DMS79 treated with DMSO at 0.1 percent for 48 hours (cell line): ENCODE measurements at regions not wholly inside any gene's neighbourhood (a gene's known extent, or its start where the extent isn't known, plus 50 kb on each side); places are given as distances from the start of the nearest gene placed in this dataset.
"Not testable (repeated sequence)": the region's sequence is repeated elsewhere in the genome, so short reads cannot be mapped to it uniquely, and the experiment has no call there.

Source experiments
- DNase-seq: peaks from one replicate; lab custom pipeline; 2025; lab: John Stamatoyannopoulos, UW

GRCh38 chr4:137740141-137740540, 207.8 kb upstream of the PCDH18 start:
- DNase-seq = no peak

- no peak for DNase-seq
Observed at GRCh38 chr4:137739391-137739790, 207.1 kb upstream of the PCDH18 start.

GRCh38 chr4:137738375-137738990, 206.2 kb upstream of the PCDH18 start:
- no peak for DNase-seq

GRCh38 chr4:137735561-137736104, 203.3 kb upstream of the PCDH18 start:
- no peak for DNase-seq

DNA sequence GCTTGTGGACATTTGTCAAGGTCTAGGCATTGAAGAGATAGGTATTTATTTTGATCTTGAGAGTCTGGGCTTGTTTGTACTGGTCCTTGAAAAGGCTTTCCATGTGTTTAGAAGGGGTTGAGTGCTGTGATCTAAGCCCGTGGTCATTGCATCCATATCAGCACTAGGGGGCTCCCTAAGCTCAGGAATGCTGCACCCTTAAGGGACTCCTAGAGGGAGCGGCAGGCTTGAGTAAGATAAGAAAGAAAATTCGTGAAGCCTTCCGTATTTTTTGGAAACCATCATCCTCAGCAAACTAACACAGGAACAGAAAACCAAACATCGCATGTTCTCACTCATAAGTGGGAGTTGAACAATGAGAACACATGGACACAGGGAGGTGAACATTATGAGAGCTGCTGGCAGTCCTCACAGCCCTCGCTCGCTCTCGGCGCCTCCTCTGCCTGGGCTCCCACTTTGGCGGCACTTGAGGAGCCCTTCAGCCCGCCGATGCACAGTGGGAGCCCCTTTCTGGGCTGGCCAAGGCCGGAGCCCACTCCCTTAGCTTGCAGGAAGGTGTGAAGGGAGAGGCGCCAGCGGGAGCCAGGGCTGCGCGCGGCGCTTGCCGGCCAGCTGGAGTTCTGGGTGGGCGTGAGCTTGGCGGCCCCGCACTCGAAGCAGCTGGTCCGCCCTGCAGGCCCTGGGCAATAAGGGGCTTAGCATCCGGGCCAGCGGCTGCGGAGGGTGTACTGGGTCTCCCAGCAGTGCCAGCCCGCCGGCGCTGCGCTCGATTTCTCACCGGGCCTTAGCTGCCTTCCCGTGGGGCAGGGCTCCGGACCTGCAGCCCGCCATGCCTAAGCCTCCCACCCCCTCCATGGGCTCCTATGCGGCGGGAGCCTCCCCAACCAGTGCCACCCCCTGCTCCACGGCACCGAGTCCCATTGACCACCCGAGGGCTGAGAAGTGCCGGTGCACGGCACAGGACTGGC, 201.2 kb upstream of the PCDH18 start:
- not testable (repeated sequence) for DNase-seq

DNA sequence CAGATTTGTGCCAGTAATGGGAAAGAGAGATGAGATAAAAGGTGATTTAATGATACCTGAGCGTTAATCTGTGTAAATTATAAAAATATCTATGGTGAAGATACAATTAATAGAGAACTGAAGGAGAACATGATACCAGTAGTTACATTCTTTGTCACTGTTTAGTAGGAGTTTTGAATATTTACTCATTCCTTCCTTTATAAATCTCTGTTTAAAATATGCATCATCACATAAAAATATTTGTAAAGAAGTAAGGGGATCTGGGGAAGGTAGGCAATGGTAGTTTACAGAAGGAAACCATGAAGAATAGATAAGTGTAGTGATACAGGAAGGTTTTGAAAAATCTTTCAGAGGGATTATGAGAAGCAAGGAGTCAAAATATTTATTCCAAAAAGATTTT, 190.6 kb upstream of the PCDH18 start:
- no peak for DNase-seq

GRCh38 chr4:137711502-137711901, 179.2 kb upstream of the PCDH18 start:
- no peak for DNase-seq

- DNase-seq = no peak
Observed at GRCh38 chr4:137707626-137708025, 175.3 kb upstream of the PCDH18 start.

DNA sequence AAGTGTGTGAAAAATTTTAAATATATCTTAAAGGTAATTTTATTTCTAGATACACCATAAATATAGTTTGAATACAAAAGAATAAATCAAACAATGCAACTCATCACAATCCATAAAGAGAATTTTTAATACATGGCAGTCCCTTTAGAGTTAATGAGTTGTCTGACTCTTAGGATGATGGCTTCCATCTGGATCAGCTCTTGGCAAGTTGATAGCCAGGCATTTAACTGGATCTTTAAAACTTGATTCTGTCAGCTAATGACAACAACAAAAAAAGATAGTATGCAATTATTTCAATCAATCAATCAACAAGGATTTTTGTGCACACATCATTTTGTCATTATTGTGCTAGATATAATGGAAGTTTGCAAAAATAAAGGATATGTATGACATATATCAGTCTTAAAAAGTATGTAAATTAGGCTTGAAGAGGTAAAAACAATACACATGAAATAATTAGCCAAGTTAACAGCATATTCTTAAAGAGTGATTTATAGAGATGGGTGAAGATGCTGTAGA, 174.9 kb upstream of the PCDH18 start:
- no peak for DNase-seq

DNA sequence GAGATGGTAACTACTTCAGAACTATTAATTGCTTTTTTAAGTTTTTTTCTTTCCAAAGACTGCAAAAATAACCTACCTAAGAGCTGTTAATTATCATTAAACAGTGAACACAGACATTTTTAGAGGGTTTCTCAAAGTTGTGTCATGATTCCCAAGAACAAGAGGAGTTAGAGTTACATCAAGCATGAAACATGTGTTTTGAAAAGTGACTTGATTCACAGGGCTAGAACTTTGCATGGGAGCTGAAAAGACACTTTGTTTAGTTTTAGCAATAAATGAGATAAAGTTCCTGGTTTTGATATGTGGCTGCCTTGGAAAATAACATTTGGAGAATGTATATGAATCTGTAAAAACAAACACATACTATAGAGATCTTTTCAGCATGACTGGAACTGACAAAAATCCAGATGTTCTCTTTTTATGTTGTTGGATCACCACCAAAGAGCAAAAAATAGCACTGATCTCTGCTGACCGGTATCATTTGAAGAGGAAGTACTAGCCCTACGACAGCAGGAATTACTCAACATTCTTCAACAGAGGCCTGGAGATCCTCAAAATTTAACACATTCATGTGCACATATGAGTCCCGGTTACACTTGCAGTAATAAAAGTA, 173.0 kb upstream of the PCDH18 start:
- DNase-seq = no peak

- DNase-seq = no peak
Observed at GRCh38 chr4:137703195-137703594, 170.9 kb upstream of the PCDH18 start.

DNA sequence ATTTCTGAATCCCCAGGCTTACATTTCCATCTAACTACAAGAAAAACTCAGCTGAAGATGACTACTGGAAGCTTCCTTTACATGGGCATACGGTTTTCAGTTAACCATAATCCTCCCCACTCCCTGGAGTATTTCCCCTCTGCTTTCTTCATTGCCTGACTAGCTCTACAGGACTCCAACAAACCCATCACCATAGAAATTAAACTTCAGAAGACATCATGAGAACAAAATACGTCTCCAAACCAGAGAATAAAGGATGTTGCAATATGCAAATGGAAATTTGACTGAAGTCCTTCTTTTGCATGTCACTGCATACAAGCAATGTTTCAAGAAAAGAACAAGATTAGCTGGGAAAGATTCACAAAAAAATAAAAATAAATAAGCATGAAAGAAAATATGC, 170.2 kb upstream of the PCDH18 start:
- no peak for DNase-seq

DNA sequence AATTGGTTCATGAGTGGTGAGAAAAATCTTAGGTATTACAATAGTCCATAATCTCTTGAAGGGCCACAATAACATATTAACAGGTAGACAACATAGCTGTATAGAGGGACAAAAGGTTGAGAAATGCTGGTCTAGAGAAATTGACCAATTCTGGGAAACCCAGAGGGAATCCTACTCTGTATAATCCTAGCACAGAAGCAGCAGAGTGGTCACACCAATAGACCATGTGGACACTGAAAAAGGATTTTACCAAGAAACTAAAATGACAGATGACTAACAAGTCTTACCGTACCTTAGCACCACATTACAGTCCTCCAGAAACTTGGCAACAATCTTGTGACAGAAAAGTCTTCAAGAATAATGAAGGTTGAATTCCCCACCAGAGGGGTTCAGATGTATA, 169.1 kb upstream of the PCDH18 start:
- DNase-seq = no peak

GRCh38 chr4:137700751-137701150, 168.5 kb upstream of the PCDH18 start:
- DNase-seq = no peak

- DNase-seq = no peak
Observed at GRCh38 chr4:137700072-137700471, 167.8 kb upstream of the PCDH18 start.

DNA sequence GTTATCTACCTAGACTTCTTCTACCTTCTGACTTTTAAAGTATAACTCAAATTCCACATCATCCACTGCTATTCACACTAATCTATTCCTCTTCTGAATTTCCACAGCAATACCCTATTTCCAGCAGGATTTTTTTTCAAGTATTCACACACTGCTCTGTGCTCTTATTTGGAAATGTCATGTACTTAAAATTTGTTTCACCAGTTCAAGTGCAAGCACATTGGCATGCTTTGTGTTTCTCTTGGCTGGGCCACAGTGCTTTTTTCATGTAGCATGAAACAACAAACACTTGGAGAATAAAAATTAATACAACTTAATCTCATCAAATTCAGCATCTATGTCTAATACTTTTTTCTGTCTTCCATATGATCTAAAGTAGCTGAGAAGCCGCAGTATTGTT, 161.8 kb upstream of the PCDH18 start:
- DNase-seq = peak; percentile 3

- no peak for DNase-seq
Observed at GRCh38 chr4:137693641-137694040, 161.3 kb upstream of the PCDH18 start.

- no peak for DNase-seq
Observed at GRCh38 chr4:137692205-137692604, 159.9 kb upstream of the PCDH18 start.

- no peak for DNase-seq
Observed at GRCh38 chr4:137688651-137689050, 156.4 kb upstream of the PCDH18 start.

- DNase-seq = no peak
Observed at GRCh38 chr4:137685357-137685756, 153.1 kb upstream of the PCDH18 start.

GRCh38 chr4:137681081-137681480, 148.8 kb upstream of the PCDH18 start:
- no peak for DNase-seq

DNA sequence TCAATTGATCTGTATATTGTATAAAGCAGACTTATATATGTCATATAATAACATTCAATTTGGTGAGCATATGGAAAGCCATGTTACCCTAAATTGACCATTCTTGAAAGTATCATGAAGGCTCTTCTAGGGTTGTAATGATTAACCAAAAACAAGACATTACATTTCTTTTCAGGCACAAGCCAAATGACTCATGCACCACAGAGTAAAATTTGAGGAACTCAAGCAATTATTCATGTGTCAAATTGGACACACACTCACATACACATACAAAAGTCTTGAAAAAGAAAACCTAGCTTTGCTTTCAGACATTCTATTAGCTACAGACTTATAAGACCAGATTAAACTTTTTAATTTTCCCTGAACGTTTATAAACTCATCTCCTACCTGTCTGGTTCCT, 146.5 kb upstream of the PCDH18 start:
- DNase-seq = no peak
